BJ (cell line): ENCODE measurements at regions not wholly inside any gene's neighbourhood (a gene's known extent, or its start where the extent isn't known, plus 50 kb on each side); places are given as distances from the start of the nearest gene placed in this dataset.

Source experiments
- CTCF ChIA-PET: fragments of 350-600 bp; formaldehyde crosslinking; extraction: SDS; loops from one replicate; lab custom pipeline; 2021; ENCODE audit warnings: antibody characterized with exemption, inconsistent platforms; lab: Yijun Ruan, JAX
- POLR2A ChIA-PET: fragments of 300-600 bp; sonication (Branson Sonifier 250); formaldehyde crosslinking; extraction: SDS; loops from one replicate; lab custom pipeline; 2021; ENCODE audit warnings: antibody characterized with exemption; lab: Charles Lee
- DNase-seq: peaks from one replicate; pipeline ENCODE4 v3.0.0-alpha.2; 2011; ENCODE audit warnings: low read depth
- H3K27me3 ChIP-seq: 2 replicates; pipeline ENCODE4 v1.6.0; 2011; ENCODE audit warnings: low read length; ENCODE audit not compliant: control insufficient read depth, insufficient read depth
- H3K36me3 ChIP-seq: 2 replicates; pipeline ENCODE4 v1.5.1; 2011; ENCODE audit warnings: low read length; ENCODE audit not compliant: control insufficient read depth, insufficient read depth
- H3K4me3 ChIP-seq: 2 replicates; pipeline ENCODE4 v1.5.1; 2011; ENCODE audit warnings: low read depth, mild to moderate bottlenecking, control low read depth, low read length
- TF ChIP-seq, protein P1 (sequence below): IDR thresholded peaks from 2 replicates; pipeline ENCODE4 v1.5.1; 2011; ENCODE audit warnings: low read depth, mild to moderate bottlenecking, control low read depth, inconsistent platforms, low read length, moderate library complexity; ENCODE audit not compliant: insufficient read depth

DNA sequence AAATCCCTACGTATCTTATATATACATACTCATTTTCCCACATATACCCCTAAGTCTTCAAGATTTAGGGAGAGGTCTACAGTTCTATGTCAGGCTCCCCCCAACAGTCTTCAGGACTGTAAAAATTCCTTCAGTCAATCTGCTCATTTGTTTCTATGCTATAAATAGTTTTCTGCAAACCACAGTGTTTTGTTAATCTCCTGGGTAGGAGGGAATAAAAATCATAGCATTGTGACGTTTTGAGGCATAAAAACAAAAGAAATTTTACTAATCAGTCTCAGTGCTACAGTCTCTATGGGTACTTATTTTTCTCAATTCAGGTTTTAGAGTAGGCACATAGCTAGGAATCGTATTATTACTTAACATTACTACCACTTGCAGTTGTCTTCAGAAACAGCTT lies 552.8 kb upstream of the LRRC4C start:
- TF ChIP-seq, protein P1, sequence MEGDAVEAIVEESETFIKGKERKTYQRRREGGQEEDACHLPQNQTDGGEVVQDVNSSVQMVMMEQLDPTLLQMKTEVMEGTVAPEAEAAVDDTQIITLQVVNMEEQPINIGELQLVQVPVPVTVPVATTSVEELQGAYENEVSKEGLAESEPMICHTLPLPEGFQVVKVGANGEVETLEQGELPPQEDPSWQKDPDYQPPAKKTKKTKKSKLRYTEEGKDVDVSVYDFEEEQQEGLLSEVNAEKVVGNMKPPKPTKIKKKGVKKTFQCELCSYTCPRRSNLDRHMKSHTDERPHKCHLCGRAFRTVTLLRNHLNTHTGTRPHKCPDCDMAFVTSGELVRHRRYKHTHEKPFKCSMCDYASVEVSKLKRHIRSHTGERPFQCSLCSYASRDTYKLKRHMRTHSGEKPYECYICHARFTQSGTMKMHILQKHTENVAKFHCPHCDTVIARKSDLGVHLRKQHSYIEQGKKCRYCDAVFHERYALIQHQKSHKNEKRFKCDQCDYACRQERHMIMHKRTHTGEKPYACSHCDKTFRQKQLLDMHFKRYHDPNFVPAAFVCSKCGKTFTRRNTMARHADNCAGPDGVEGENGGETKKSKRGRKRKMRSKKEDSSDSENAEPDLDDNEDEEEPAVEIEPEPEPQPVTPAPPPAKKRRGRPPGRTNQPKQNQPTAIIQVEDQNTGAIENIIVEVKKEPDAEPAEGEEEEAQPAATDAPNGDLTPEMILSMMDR, result no peak

DNA sequence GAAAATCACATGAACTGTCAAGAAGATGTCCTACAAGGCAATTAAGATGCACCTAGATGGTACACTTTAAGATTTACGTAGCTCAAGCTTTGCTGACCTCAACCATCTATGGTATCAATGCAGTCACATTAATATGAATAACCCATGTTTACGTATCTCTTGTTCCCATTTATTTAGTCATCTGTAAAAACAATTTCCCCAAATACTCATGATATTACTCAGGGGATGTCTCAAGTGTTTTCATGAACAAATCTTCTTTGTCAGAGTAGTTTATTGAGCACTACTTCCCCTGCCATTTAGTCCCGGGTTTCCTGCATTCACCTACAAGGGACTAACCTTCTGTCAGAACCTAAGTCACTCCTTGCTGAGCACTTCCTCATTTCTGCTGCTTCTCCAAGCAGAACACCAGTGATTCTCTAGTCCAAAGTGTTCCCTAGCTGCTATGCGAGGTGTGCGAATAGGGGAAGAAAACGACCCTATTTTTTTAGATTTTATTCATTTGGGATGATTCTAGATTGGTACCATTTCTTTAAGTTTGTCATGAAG lies 554.3 kb upstream of the LRRC4C start:
- no peaks in the 10 kb centered on the region for H3K27me3 ChIP-seq
- H3K36me3 ChIP-seq, result no peaks in the 10 kb centered on the region
- DNase-seq, result no peak
- TF ChIP-seq, protein P1, result no peak
- H3K4me3 ChIP-seq, result no peak overlapping the region
- CTCF ChIA-PET, result no interaction called here
- POLR2A ChIA-PET, result no interaction called here

More for the DNA sequence above, 552.8 kb upstream of the LRRC4C start:
- POLR2A ChIA-PET, result no interaction called here
- no peaks in the 10 kb centered on the region for H3K36me3 ChIP-seq
- CTCF ChIA-PET, result no interaction called here
- DNase-seq, result no peak
- no peaks in the 10 kb centered on the region for H3K27me3 ChIP-seq
- no peak overlapping the region for H3K4me3 ChIP-seq

DNA sequence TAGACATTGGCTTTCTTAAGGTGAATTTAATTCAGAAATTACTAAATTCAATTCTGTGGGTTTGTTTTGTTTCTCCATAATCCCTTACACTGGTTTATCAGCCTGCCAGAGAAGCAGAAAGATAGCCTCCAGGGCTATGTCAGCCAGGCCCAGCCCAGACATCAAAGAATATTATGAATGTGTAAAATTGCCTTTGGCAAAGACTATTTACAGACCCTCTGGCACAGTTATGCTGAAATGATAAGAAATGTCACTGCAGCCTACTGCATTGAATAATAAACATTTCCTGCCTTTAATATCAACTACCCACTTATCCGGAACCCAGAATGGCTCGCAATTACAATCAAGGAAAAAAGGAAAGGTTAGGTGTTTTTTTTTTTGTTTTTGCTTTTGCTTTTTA lies 562.5 kb upstream of the LRRC4C start:
- no peak overlapping the region for H3K4me3 ChIP-seq
- no peaks in the 10 kb centered on the region for H3K27me3 ChIP-seq
- ChIA-PET CTCF (no interaction called here), POLR2A (no interaction called here)
- DNase-seq, result no peak
- TF ChIP-seq, protein P1, result no peak
- H3K36me3 ChIP-seq, result no peaks in the 10 kb centered on the region

DNA sequence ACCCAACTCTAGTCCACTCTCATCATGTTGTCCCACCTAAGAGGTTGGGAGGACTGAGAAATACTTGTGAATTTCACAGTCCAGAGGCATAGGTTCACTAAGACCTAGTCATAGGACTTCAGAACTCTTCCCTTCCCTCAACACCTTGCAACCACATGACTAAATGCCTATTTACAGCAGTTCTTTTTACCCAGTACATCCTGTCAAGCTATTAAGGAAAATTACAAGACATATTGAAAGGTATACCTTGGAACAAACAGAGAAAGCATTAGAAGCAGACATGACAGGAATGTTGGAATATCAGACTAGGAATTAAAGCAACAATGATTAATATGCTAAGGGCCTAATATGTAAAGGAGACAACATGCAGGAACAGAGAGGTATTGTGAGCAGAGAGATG lies 563.8 kb upstream of the LRRC4C start:
- CTCF ChIA-PET, result no interaction called here
- POLR2A ChIA-PET, result no interaction called here
- DNase-seq, result no peak
- TF ChIP-seq, protein P1, result no peak
- H3K36me3 ChIP-seq, result no peaks in the 10 kb centered on the region
- H3K27me3 ChIP-seq, result no peaks in the 10 kb centered on the region
- H3K4me3 ChIP-seq, result no peak overlapping the region

DNA sequence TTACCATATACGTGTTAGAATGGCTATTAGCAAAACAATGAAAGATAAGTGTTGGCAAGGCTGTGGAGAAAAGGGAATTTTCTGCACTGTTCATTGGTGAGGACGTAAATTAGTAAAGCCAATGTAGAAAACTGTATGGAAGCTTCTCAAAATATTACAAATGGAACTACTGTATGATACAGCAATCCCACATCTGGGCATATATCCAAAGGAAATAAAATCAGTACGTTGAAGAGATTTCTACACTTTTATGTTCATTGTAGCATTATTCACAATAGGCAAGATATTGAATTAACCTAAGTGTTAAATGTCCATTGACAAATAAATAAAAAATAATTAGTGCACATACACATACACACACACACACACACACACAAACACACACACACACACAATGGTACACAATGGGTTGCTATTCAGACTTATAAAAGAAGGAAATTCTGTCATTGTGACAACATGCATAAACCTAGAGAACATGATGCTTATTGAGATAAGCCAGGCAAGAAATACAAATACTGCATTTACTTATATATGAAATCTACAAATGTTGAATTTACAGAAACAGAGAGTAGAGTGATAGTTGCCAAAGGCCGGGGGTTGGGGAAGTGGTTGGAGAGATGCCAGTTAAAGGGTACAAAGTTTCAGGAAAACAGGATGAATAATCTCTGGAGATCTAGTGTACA lies 565.8 kb upstream of the LRRC4C start:
- TF ChIP-seq, protein P1, result no peak
- POLR2A ChIA-PET, result no interaction called here
- Histone ChIP-seq H3K4me3 (no peak overlapping the region), H3K27me3 (no peaks in the 10 kb centered on the region), H3K36me3 (no peaks in the 10 kb centered on the region)
- DNase-seq, result no peak
- CTCF ChIA-PET, result no interaction called here
